ENCODE measurements at regions not wholly inside any gene's neighbourhood (a gene's known extent, or its start where the extent isn't known, plus 50 kb on each side); places are given as distances from the start of the nearest gene placed in this dataset.

DNA sequence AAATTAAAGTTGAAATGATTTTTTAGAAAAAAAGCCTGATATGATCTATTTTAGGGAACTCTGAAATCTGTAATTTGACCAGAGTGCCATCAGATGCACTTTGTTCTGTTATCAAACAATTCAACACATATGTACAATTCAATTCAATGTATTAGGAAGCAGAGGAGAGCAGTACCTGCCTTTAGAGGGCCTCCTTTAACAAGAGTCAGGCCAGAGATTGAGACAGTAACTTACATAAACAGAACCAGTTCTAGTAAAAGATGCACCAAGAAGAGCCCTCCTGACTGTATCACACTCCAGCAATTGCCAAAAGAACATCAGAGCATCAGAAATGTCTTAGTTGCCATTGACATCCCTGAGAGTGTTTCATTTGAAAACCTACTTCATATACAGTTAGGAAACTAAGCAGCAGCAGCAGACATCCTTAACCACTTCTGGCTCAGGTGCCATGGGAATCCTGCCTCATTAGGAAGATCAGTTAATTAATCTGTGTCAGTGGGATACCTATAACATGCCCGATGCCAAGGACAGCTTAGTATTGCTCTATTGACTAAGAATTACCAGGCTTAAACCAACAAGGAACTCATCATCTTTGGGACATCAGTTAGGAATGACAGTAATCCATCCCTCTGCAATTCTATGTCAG, 1222.6 kb upstream of the LRRN3 start:
- no peak for TF ChIP-seq ELF1 (CRISPR knock-in tag; IDR thresholded peaks at IDR 0.05)
- no peak for TF ChIP-seq STAT5B (CRISPR knock-in tag; IDR thresholded peaks at IDR 0.05)
- no peak for TF ChIP-seq NFE2L1 (CRISPR knock-in tag; IDR thresholded peaks at IDR 0.05; ENCODE audit: borderline replicate concordance)
- TF ChIP-seq SNAPC5 (CRISPR knock-in tag; IDR thresholded peaks at IDR 0.05; ENCODE audit: borderline replicate concordance) = no peak
- no peak for TF ChIP-seq ZNF660 (CRISPR knock-in tag; IDR thresholded peaks at IDR 0.05; ENCODE audit: borderline replicate concordance, low read depth)
- no peak for TF ChIP-seq PHF8 (CRISPR knock-in tag; IDR thresholded peaks at IDR 0.05)
- no peak for TF ChIP-seq MXI1 (IDR thresholded peaks at IDR 0.05; ENCODE audit: borderline replicate concordance, low read depth, low read length)
